ENCODE measurements at regions not wholly inside any gene's neighbourhood (a gene's known extent, or its start where the extent isn't known, plus 50 kb on each side); places are given as distances from the start of the nearest gene placed in this dataset.

DNA sequence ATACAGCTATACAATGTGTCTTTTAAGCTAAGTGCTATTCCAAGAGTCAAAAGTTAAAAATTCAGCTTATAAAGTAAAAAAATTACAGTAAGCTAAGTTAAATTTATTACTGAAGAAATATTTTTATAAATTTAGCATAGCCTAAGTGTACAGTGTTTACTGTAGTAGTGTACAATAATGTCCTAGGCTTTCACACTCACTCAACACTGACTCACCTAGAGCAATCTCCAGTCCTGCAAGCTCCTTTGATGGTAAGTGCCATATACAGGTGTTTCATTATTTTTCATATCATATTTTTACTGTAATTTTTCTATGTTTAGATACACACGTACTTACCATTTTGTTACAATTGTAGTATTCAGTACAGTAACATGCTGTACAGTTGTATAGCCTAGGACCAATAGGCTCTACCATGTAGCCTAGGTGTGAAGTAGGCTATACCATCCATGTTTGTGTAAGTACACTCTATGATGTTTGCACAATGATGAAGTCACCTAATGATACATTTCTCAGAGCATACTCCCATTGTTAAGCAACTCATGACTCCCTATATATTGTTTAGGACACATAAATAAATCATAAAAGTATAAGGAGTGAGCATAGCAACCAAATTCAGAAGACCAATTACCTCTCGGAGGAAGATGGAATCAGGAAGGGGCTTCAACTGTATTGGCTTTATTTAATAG lies 165.1 kb upstream of the SLC30A5 start:
- no peaks in the 10 kb centered on the region for H3K27me3 ChIP-seq (ENCODE audit: control insufficient read depth in 3 of 3, insufficient read depth in 3 of 3, low read length in 3 of 3)
- H3K9me3 ChIP-seq (ENCODE audit: control insufficient read depth in 3 of 3, low read length in 3 of 3), result peaks cover 0 to 6% (median 3%) of the 10 kb centered on the region in 3 donors
- no peak overlapping the region for H3K4me3 ChIP-seq (ENCODE audit: low read length in 3 of 3)
- H3K9ac ChIP-seq (ENCODE audit: low read depth in 1 of 3, low read length in 3 of 3), result no peak overlapping the region
- no peaks in the 10 kb centered on the region for H3K4me1 ChIP-seq (ENCODE audit: control insufficient read depth in 3 of 3, insufficient read depth in 3 of 3, low read length in 3 of 3)
- H3K36me3 ChIP-seq (ENCODE audit: control insufficient read depth in 3 of 3, insufficient read depth in 3 of 3, low read length in 3 of 3), result no peaks in the 10 kb centered on the region
- no peak overlapping the region for H3K27ac ChIP-seq (ENCODE audit: low read depth, low read length)

DNA sequence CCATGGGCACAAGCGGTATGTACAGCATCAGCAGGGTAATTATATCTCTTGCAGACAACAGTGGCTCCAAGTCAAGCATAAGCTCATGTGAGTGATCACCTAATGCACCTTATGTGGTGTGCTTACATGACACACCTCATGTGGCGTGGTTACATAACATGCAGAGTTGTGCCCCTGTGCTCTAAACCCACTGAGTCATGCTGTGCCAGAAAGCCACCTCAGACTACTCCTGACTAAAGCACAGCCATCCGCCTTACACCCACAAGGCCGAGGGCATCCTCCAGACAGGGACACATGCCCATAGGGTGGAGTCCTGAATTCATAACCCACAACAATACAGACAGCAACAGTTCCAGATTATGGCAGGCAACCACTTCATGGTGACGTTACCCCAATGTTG lies 163.7 kb upstream of the SLC30A5 start:
- H3K27me3 ChIP-seq (ENCODE audit: control insufficient read depth in 3 of 3, insufficient read depth in 3 of 3, low read length in 3 of 3), result no peaks in the 10 kb centered on the region
- no peak overlapping the region for H3K9ac ChIP-seq (ENCODE audit: low read depth in 1 of 3, low read length in 3 of 3)
- no peaks in the 10 kb centered on the region for H3K4me1 ChIP-seq (ENCODE audit: control insufficient read depth in 3 of 3, insufficient read depth in 3 of 3, low read length in 3 of 3)
- no peaks in the 10 kb centered on the region for H3K36me3 ChIP-seq (ENCODE audit: control insufficient read depth in 3 of 3, insufficient read depth in 3 of 3, low read length in 3 of 3)
- H3K9me3 ChIP-seq (ENCODE audit: control insufficient read depth in 3 of 3, low read length in 3 of 3), result peaks cover 0 to 6% (median 3%) of the 10 kb centered on the region in 3 donors
- H3K4me3 ChIP-seq (ENCODE audit: low read length in 3 of 3), result no peak overlapping the region
- H3K27ac ChIP-seq (ENCODE audit: low read depth, low read length), result no peak overlapping the region

DNA sequence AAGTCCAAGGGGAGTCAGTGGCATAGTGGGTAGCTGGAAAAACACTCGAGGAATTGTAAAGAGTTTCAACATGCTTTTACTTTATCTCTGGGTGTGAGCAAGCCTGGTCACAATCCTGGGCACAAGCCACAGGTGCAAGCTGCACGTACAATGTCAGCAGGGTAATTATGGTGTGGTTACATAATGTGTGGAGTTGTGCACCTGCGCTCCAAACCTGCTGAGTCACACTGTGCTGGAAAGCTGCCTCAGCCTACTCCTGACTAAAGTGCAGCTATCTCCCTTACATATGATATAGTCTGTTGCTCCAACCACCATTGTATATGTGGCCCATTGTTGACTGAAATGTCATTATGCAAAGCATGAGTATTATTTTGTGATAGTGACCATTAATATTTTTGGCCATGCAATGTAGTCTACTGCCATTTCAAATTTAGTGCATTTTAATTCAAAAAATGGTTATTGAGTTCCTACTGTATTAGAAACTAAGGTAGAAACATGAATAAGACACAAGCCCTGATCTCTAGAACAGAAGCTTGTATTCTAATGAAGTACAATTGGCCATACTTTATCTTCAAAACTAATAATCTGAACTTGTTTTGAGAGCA lies 160.9 kb upstream of the SLC30A5 start:
- Histone ChIP-seq H3K27ac (ENCODE audit: low read depth, low read length) (no peak overlapping the region), H3K4me3 (ENCODE audit: low read length in 3 of 3) (no peak overlapping the region), H3K27me3 (ENCODE audit: control insufficient read depth in 3 of 3, insufficient read depth in 3 of 3, low read length in 3 of 3) (no peaks in the 10 kb centered on the region), H3K4me1 (ENCODE audit: control insufficient read depth in 3 of 3, insufficient read depth in 3 of 3, low read length in 3 of 3) (no peaks in the 10 kb centered on the region), H3K36me3 (ENCODE audit: control insufficient read depth in 3 of 3, insufficient read depth in 3 of 3, low read length in 3 of 3) (no peaks in the 10 kb centered on the region), H3K9me3 (ENCODE audit: control insufficient read depth in 3 of 3, low read length in 3 of 3) (peaks cover 0 to 6% (median 3%) of the 10 kb centered on the region in 3 donors), H3K9ac (ENCODE audit: low read depth in 1 of 3, low read length in 3 of 3) (no peak overlapping the region)

DNA sequence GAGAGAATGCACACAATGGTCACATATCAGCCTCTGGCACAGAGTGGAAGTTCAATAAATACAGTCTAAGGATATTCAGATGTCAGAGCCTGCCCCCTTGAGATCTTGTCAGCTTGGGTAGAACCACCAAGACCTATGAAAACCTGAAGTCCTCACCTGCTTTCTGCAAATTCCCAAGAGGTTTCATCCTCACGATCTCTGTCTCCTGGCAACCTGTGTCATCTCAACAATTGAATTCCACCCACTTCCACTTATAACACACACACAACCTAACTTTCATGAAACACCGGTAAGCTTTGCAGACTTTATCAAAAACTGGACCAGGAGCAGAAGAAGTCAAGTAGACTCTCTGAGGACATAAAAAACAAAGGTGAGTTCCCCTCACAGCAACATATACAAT lies 151.6 kb upstream of the SLC30A5 start:
- no peaks in the 10 kb centered on the region for H3K36me3 ChIP-seq (ENCODE audit: control insufficient read depth in 3 of 3, insufficient read depth in 3 of 3, low read length in 3 of 3)
- no peak overlapping the region for H3K9ac ChIP-seq (ENCODE audit: low read depth in 1 of 3, low read length in 3 of 3)
- no peak overlapping the region for H3K27ac ChIP-seq (ENCODE audit: low read depth, low read length)
- no peaks in the 10 kb centered on the region for H3K27me3 ChIP-seq (ENCODE audit: control insufficient read depth in 3 of 3, insufficient read depth in 3 of 3, low read length in 3 of 3)
- H3K9me3 ChIP-seq (ENCODE audit: control insufficient read depth in 3 of 3, low read length in 3 of 3), result no peaks in the 10 kb centered on the region
- H3K4me1 ChIP-seq (ENCODE audit: control insufficient read depth in 3 of 3, insufficient read depth in 3 of 3, low read length in 3 of 3), result no peaks in the 10 kb centered on the region
- H3K4me3 ChIP-seq (ENCODE audit: low read length in 3 of 3), result no peak overlapping the region

DNA sequence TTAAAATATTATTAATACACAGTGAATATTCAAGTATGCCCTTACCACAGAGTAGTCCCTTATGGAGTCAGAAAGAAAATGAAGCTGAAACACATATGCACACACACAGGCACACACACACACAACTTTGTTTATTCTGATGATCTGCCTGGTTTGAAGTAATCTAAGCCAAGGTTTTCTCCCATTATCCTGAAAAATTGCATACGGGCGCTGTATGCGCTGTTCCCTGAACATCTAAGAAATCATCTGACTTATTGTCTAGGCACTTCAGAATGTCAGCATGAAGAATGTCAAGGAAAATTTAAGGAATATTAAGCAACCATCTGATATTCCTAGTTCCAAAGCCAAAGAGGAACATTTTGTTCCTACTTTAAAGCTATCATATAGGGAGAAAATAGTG lies 147.1 kb upstream of the SLC30A5 start:
- peaks cover 0 to 4% (median 0%) of the 10 kb centered on the region in 3 donors for H3K4me1 ChIP-seq (ENCODE audit: control insufficient read depth in 3 of 3, insufficient read depth in 3 of 3, low read length in 3 of 3)
- H3K9ac ChIP-seq (ENCODE audit: low read depth in 1 of 3, low read length in 3 of 3), result no peak overlapping the region
- no peaks in the 10 kb centered on the region for H3K9me3 ChIP-seq (ENCODE audit: control insufficient read depth in 3 of 3, low read length in 3 of 3)
- no peaks in the 10 kb centered on the region for H3K36me3 ChIP-seq (ENCODE audit: control insufficient read depth in 3 of 3, insufficient read depth in 3 of 3, low read length in 3 of 3)
- H3K4me3 ChIP-seq (ENCODE audit: low read length in 3 of 3), result no peak overlapping the region
- H3K27ac ChIP-seq (ENCODE audit: low read depth, low read length), result no peak overlapping the region
- H3K27me3 ChIP-seq (ENCODE audit: control insufficient read depth in 3 of 3, insufficient read depth in 3 of 3, low read length in 3 of 3), result no peaks in the 10 kb centered on the region

DNA sequence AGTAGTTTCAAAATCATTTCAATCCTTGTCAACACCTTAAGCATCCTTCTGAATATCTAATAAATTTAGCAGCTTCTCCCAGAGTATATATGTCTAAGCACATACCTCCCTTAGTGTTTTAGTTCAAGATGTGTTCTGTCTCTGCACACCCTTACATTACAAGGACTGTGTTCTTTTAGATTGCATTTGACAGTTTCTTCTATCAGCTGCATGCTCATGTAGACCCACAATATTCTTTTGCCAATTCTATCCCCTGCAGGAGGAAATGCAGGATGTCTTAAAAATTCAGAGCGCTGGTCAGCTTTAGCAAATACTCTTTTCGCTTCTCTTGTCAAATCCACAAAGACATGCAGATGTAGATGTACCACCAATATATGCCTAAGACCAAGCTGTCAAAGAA lies 145.8 kb upstream of the SLC30A5 start:
- H3K4me3 ChIP-seq (ENCODE audit: low read length in 3 of 3), result no peak overlapping the region
- H3K9ac ChIP-seq (ENCODE audit: low read depth in 1 of 3, low read length in 3 of 3), result no peak overlapping the region
- H3K4me1 ChIP-seq (ENCODE audit: control insufficient read depth in 3 of 3, insufficient read depth in 3 of 3, low read length in 3 of 3), result peaks cover 0 to 6% (median 0%) of the 10 kb centered on the region in 3 donors
- H3K9me3 ChIP-seq (ENCODE audit: control insufficient read depth in 3 of 3, low read length in 3 of 3), result no peaks in the 10 kb centered on the region
- H3K36me3 ChIP-seq (ENCODE audit: control insufficient read depth in 3 of 3, insufficient read depth in 3 of 3, low read length in 3 of 3), result no peaks in the 10 kb centered on the region
- H3K27me3 ChIP-seq (ENCODE audit: control insufficient read depth in 3 of 3, insufficient read depth in 3 of 3, low read length in 3 of 3), result no peaks in the 10 kb centered on the region
- no peak overlapping the region for H3K27ac ChIP-seq (ENCODE audit: low read depth, low read length)

DNA sequence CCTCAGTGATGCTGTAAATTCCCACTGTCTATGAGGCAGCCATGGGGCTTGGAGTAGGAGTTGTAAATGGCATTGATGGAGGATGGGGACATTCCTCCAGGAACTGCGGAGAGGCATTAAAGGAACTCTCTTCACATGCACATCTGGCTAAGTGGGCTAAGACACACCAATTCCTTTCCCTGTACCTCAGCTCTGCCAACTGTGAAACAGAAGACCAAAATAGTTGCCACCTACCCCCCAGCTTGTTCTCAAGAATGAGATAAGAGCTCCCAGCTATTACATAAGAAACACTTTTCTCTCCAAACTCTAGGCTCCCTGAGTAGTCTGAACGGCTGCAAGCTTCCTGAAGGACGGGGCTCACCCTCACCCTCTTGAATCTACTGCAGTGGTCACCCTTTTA lies 144.6 kb upstream of the SLC30A5 start:
- Histone ChIP-seq H3K9ac (ENCODE audit: low read depth in 1 of 3, low read length in 3 of 3) (no peak overlapping the region), H3K9me3 (ENCODE audit: control insufficient read depth in 3 of 3, low read length in 3 of 3) (no peaks in the 10 kb centered on the region), H3K4me1 (ENCODE audit: control insufficient read depth in 3 of 3, insufficient read depth in 3 of 3, low read length in 3 of 3) (peaks cover 0 to 11% (median 4%) of the 10 kb centered on the region in 3 donors), H3K36me3 (ENCODE audit: control insufficient read depth in 3 of 3, insufficient read depth in 3 of 3, low read length in 3 of 3) (no peaks in the 10 kb centered on the region), H3K4me3 (ENCODE audit: low read length in 3 of 3) (no peak overlapping the region), H3K27ac (ENCODE audit: low read depth, low read length) (no peak overlapping the region), H3K27me3 (ENCODE audit: control insufficient read depth in 3 of 3, insufficient read depth in 3 of 3, low read length in 3 of 3) (no peaks in the 10 kb centered on the region)

DNA sequence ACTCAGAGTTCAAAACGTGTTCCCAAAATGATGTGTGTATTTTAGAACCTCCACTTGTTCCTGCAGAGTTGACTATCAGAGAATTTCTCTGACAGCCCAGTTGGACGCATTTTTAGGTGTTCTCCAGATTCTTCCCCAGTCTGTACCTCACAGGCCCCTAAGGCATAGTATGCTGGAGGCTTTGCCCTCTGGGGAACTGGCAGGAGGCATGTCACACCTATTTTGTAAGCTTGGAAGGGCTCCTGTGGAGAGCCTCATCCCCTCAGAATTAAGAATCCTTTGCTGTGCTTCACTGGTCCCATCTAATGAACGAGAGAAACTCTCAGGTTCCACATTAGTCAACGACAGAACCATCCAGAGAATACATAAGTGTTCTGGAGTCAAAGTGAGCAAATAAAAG lies 144.1 kb upstream of the SLC30A5 start:
- Histone ChIP-seq H3K27ac (ENCODE audit: low read depth, low read length) (no peak overlapping the region), H3K27me3 (ENCODE audit: control insufficient read depth in 3 of 3, insufficient read depth in 3 of 3, low read length in 3 of 3) (no peaks in the 10 kb centered on the region), H3K4me1 (ENCODE audit: control insufficient read depth in 3 of 3, insufficient read depth in 3 of 3, low read length in 3 of 3) (peaks cover 4 to 14% (median 7%) of the 10 kb centered on the region in 3 donors), H3K36me3 (ENCODE audit: control insufficient read depth in 3 of 3, insufficient read depth in 3 of 3, low read length in 3 of 3) (no peaks in the 10 kb centered on the region), H3K9ac (ENCODE audit: low read depth in 1 of 3, low read length in 3 of 3) (no peak overlapping the region), H3K4me3 (ENCODE audit: low read length in 3 of 3) (no peak overlapping the region), H3K9me3 (ENCODE audit: control insufficient read depth in 3 of 3, low read length in 3 of 3) (no peaks in the 10 kb centered on the region)

DNA sequence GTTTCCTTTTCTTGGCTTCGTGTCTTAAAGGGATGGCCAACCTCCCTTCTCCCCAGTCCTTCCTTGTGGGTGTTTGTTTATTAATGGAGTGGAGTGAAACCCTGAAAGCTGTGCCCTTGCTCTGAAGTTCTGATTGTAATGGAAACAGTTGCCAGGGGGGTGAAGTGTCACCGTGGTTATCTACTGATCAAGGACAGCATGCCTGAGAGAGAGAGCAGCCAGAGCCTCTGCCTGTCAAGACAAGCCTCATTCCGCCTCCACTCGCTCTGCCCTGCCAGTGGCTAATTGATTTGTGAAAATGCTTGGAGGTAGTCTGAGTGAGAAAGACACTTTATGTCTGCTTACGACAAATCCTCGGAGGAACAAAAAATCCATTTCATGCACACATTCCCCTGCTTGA lies 143.7 kb upstream of the SLC30A5 start:
- Histone ChIP-seq H3K4me1 (ENCODE audit: control insufficient read depth in 3 of 3, insufficient read depth in 3 of 3, low read length in 3 of 3) (peaks cover 4 to 14% (median 7%) of the 10 kb centered on the region in 3 donors), H3K27ac (ENCODE audit: low read depth, low read length) (no peak overlapping the region), H3K9me3 (ENCODE audit: control insufficient read depth in 3 of 3, low read length in 3 of 3) (no peaks in the 10 kb centered on the region), H3K36me3 (ENCODE audit: control insufficient read depth in 3 of 3, insufficient read depth in 3 of 3, low read length in 3 of 3) (no peaks in the 10 kb centered on the region), H3K27me3 (ENCODE audit: control insufficient read depth in 3 of 3, insufficient read depth in 3 of 3, low read length in 3 of 3) (no peaks in the 10 kb centered on the region), H3K4me3 (ENCODE audit: low read length in 3 of 3) (no peak overlapping the region), H3K9ac (ENCODE audit: low read depth in 1 of 3, low read length in 3 of 3) (no peak overlapping the region)

DNA sequence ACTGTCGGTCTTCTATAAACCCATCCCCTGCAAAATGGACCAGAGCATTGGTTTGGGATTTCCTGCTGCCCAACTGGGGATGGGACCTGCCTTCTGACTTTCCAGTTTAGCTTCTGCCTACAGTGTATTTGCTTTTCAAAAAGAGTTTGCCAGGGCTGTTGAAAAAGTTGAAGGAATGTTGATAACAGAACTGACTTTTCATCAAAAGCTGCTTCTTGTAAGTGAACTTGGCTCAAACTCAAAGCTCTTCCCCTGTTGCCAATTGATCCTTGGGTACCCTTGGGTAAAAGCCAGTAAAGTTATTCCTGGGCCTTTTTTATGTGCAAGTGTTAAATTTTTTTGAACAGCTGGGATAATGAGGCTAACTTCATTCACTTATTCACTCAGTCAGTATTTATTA lies 142.9 kb upstream of the SLC30A5 start:
- Histone ChIP-seq H3K27ac (ENCODE audit: low read depth, low read length) (no peak overlapping the region), H3K36me3 (ENCODE audit: control insufficient read depth in 3 of 3, insufficient read depth in 3 of 3, low read length in 3 of 3) (no peaks in the 10 kb centered on the region), H3K27me3 (ENCODE audit: control insufficient read depth in 3 of 3, insufficient read depth in 3 of 3, low read length in 3 of 3) (no peaks in the 10 kb centered on the region), H3K9ac (ENCODE audit: low read depth in 1 of 3, low read length in 3 of 3) (no peak overlapping the region), H3K9me3 (ENCODE audit: control insufficient read depth in 3 of 3, low read length in 3 of 3) (no peaks in the 10 kb centered on the region), H3K4me1 (ENCODE audit: control insufficient read depth in 3 of 3, insufficient read depth in 3 of 3, low read length in 3 of 3) (peaks cover 4 to 14% (median 7%) of the 10 kb centered on the region in 3 donors), H3K4me3 (ENCODE audit: low read length in 3 of 3) (no peak overlapping the region)

All from skeletal muscle tissue (tissue), 3 donors.